Activated B cell treated with CpG ODN at 0.5 μM for 24 hours (primary cell): ENCODE measurements at regions not wholly inside any gene's neighbourhood (a gene's known extent, or its start where the extent isn't known, plus 50 kb on each side); places are given as distances from the start of the nearest gene placed in this dataset.

Experiments used
- ATAC-seq: fragments of 200-7000 bp; cut with Tn5 transposase; one replicate; pipeline ENCODE4 v1.10.0; 2021; ENCODE audit warnings: low read depth, mild to moderate bottlenecking, moderate library complexity
- CTCF ChIA-PET: fragments of 350-600 bp; sonication (Branson Sonifier 250); formaldehyde crosslinking; loops from one replicate; lab custom pipeline; 2021; ENCODE audit warnings: antibody characterized with exemption; lab: Charles Lee
- POLR2A ChIA-PET: fragments of 350-600 bp; sonication (Branson Sonifier 250); formaldehyde crosslinking; loops from one replicate; lab custom pipeline; 2021; ENCODE audit warnings: antibody characterized with exemption; lab: Charles Lee
- DNase-seq: peaks from one replicate; pipeline ENCODE4 v3.0.0; 2022
- H3K27ac Mint-ChIP-seq: one replicate; pipeline ENCODE4 v1.8.0; 2020; ENCODE audit warnings: mixed read lengths
- H3K27me3 Mint-ChIP-seq: one replicate; pipeline ENCODE4 v1.8.0; 2021; ENCODE audit warnings: mixed read lengths
- H3K36me3 Mint-ChIP-seq: one replicate; pipeline ENCODE4 v1.8.0; 2021; ENCODE audit warnings: low read depth, mixed read lengths
- H3K4me1 Mint-ChIP-seq: one replicate; pipeline ENCODE4 v1.8.0; 2021; ENCODE audit warnings: mixed read lengths
- H3K4me3 Mint-ChIP-seq: one replicate; pipeline ENCODE4 v1.8.0; 2020; ENCODE audit warnings: mild to moderate bottlenecking, mixed read lengths
- H3K9me3 Mint-ChIP-seq: one replicate; pipeline ENCODE4 v1.8.0; 2020; ENCODE audit warnings: mixed read lengths
- intact Hi-C: fragments of 100-400 bp; cut with micrococcal nuclease; formaldehyde crosslinking; loops from one replicate; pipeline ENCODE4 v1.15.1; 2024
- TF ChIP-seq, protein P1 (sequence below): fragments of 200-600 bp; IDR thresholded peaks from one replicate; pipeline ENCODE4 v1.8.0; 2022; ENCODE audit warnings: antibody characterized with exemption, mild to moderate bottlenecking

DNA sequence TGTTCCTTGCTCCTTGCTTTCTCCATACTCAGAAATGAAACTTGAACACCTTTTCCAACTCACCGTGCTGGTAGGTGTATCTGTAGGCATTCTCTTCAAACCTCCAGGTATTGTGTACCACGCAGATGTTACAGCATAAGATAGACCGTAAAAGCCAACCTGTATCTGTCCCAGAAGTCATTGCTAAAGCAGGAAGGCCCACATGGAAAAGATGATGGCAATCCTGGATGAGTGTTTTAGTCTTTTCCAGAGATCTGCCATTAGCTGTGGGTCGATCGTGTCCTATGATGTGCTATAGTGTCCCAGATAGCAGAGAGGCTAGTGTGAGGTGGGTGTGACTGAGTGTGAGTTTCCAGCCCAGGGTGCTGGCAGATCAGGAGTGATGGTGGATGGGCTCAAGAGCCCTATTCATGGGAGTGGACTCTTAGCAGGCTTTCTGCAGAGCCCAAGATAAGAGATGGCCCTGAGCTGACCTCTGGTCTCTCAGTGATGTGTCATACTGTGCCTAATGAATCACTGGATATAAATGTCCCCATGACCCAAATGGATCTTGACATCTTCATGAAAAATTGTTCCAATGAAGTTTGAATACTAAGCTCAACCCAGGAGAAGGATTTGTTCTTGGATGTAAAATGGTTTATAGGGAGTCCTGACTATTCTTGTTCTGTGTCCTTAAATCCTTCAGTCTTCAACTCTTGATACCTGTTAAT, 69.1 kb upstream of the WDR1 start:
- intact Hi-C loops = no loop called here
- DNase-seq (no peak), ATAC-seq (no peak)
- ChIA-PET CTCF (no interaction called here), POLR2A (no interaction called here)
- Mint-ChIP-seq H3K9me3 (peaks cover 2% of the 10 kb centered on the region), H3K27me3 (peaks cover 25% of the 10 kb centered on the region), H3K4me3 (no peak overlapping the region), H3K27ac (no peak overlapping the region), H3K36me3 (no peaks in the 10 kb centered on the region), H3K4me1 (peaks cover 7% of the 10 kb centered on the region)
- TF ChIP-seq, protein P1, sequence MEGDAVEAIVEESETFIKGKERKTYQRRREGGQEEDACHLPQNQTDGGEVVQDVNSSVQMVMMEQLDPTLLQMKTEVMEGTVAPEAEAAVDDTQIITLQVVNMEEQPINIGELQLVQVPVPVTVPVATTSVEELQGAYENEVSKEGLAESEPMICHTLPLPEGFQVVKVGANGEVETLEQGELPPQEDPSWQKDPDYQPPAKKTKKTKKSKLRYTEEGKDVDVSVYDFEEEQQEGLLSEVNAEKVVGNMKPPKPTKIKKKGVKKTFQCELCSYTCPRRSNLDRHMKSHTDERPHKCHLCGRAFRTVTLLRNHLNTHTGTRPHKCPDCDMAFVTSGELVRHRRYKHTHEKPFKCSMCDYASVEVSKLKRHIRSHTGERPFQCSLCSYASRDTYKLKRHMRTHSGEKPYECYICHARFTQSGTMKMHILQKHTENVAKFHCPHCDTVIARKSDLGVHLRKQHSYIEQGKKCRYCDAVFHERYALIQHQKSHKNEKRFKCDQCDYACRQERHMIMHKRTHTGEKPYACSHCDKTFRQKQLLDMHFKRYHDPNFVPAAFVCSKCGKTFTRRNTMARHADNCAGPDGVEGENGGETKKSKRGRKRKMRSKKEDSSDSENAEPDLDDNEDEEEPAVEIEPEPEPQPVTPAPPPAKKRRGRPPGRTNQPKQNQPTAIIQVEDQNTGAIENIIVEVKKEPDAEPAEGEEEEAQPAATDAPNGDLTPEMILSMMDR = no peak

DNA sequence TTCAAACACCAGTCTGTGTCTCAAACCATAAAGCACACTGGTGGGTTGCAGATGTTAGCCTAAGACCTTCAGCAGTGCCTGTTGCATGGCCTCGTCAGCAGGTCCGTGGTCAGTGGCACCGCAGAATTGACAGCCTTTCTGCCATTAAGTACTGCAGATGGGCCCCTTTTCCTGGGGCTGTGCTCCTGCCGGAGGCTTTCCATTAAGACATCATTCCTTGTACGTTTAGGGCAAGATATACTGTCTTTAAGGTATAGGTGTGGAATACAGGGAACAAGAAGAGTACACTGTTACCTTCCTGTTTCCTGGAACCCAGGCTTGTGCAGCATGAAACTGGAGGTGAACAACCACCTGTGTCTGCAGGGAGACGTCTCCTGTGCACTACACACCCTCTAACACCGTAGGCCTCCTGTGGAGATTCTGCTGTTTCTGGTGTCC, 67.9 kb upstream of the WDR1 start:
- CTCF ChIA-PET = no interaction called here
- H3K27ac Mint-ChIP-seq = no peak overlapping the region
- POLR2A ChIA-PET = no interaction called here
- no peak for ATAC-seq
- TF ChIP-seq, protein P1 = no peak
- DNase-seq = no peak
- no peak overlapping the region for H3K4me3 Mint-ChIP-seq
- peaks cover 7% of the 10 kb centered on the region for H3K4me1 Mint-ChIP-seq
- H3K27me3 Mint-ChIP-seq = peaks cover 25% of the 10 kb centered on the region
- H3K9me3 Mint-ChIP-seq = peaks cover 2% of the 10 kb centered on the region
- intact Hi-C loops = no loop called here
- H3K36me3 Mint-ChIP-seq = no peaks in the 10 kb centered on the region

DNA sequence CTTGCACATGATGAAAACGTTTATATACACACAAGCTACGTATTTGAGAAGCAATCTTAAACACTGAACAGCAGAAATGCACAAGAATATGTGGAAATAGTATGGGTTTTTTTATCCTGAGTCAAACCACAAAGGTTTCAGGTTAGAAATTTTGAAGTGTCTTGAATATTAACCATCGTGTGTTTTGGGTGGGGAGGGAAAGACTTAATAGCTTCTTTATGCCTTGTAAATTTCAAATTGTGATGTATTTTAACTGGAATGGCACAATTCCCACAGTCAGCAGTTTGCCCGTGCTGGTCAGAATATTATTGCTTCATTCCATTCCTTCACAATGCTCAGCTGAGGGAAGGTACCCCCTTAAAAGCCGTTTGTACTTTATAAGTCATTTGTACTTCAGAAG, 67.4 kb upstream of the WDR1 start:
- POLR2A ChIA-PET = no interaction called here
- intact Hi-C loops = no loop called here
- ATAC-seq (no peak), DNase-seq (no peak)
- Mint-ChIP-seq H3K9me3 (peaks cover 2% of the 10 kb centered on the region), H3K4me1 (peaks cover 7% of the 10 kb centered on the region), H3K36me3 (no peaks in the 10 kb centered on the region), H3K27me3 (peaks cover 25% of the 10 kb centered on the region), H3K4me3 (no peak overlapping the region), H3K27ac (no peak overlapping the region)
- CTCF ChIA-PET = no interaction called here
- TF ChIP-seq, protein P1 = no peak

DNA sequence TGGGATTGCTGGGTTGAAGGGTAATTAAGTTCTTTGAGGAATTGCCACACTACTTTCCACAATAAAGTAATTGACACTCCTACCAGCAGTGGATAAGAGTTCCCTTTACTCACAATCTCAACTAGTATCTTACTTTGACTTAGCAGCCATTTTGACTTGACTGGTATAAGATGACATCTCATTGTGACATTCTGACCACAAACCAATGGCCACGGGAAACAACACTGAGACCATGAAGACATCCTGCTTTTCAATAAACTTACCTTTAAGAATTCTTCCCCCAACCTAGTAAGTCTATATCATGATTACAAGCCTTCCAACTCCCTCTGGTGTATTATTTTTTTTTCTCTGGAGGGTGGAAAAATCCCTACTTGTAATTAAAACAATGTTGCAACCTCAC, 66.9 kb upstream of the WDR1 start:
- intact Hi-C loops = no loop called here
- Mint-ChIP-seq H3K4me3 (no peak overlapping the region), H3K9me3 (peaks cover 2% of the 10 kb centered on the region), H3K27ac (no peak overlapping the region), H3K36me3 (no peaks in the 10 kb centered on the region), H3K27me3 (peaks cover 24% of the 10 kb centered on the region), H3K4me1 (peaks cover 7% of the 10 kb centered on the region)
- TF ChIP-seq, protein P1 = no peak
- ATAC-seq (no peak), DNase-seq (no peak)
- ChIA-PET CTCF (no interaction called here), POLR2A (no interaction called here)

DNA sequence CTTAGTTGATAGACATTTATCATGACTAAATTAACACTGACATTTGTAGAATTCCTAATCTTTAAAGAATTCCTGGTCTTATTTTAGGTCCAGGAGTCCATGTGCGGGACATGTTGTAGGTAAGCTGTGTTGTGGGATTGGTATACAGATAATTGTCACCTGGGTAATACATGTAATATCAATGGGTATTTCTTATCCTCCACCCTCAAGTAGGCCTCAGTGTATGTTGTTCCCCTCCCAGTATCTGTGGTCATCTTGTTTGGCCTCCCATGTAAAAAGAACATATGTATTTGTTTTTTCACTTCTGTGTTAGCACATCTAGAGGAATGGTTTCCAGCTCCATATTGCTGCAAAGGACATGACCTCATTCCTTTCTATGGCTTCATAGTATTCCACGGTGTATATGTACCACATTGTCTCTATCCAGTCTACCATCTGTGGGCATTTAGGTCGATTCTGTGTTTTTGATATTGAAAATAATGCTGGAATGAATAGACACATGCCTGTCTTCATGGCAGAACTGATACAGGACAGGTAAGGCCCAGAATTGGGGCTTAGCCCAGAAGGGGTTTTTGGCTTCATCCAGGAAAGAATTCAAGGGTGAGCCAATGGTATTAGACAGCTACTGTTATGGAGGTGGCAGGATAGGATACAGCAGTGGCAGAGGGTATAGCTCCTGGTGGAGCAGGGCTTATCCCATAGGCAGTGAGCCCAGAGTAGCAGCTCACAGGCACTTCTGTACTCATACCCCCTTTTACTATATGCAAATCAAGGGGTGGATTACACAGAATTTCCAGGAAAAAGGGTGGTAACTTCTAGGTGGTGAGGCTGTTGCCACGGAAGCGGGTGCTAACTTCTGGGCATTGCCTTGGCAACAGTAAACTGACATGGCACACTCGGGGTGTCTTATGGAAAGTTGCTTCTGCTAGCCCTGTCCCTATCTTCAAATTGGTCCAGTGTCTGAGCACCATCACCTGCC, 66.1 kb upstream of the WDR1 start:
- H3K27ac Mint-ChIP-seq = no peak overlapping the region
- TF ChIP-seq, protein P1 = no peak
- ChIA-PET POLR2A (no interaction called here), CTCF (no interaction called here)
- H3K9me3 Mint-ChIP-seq = peaks cover 2% of the 10 kb centered on the region
- DNase-seq (no peak), ATAC-seq (no peak)
- H3K27me3 Mint-ChIP-seq = peaks cover 21% of the 10 kb centered on the region
- intact Hi-C loops = no loop called here
- H3K4me3 Mint-ChIP-seq = no peak overlapping the region
- H3K4me1 Mint-ChIP-seq = peaks cover 7% of the 10 kb centered on the region
- H3K36me3 Mint-ChIP-seq = no peaks in the 10 kb centered on the region
